Activated CD4-positive, alpha-beta T cell treated with anti-CD3 and anti-CD28 coated beads for 48 hours (primary cell): ENCODE measurements at regions not wholly inside any gene's neighbourhood (a gene's known extent, or its start where the extent isn't known, plus 50 kb on each side); places are given as distances from the start of the nearest gene placed in this dataset.

ENCODE experiments used
- DNase-seq: peaks from one replicate; pipeline ENCODE4 v3.0.0-alpha.2; 2020

GRCh38 chr2:62447411-62447810 is 58.6 kb downstream of the TMEM17 start:
- no peak for DNase-seq

GRCh38 chr2:62446491-62446890 is 59.5 kb downstream of the TMEM17 start:
- no peak for DNase-seq

- DNase-seq, result no peak
Observed at GRCh38 chr2:62443886-62444285, 62.1 kb downstream of the TMEM17 start.

- no peak for DNase-seq
Observed at GRCh38 chr2:62443471-62443870, 62.5 kb downstream of the TMEM17 start.

DNA sequence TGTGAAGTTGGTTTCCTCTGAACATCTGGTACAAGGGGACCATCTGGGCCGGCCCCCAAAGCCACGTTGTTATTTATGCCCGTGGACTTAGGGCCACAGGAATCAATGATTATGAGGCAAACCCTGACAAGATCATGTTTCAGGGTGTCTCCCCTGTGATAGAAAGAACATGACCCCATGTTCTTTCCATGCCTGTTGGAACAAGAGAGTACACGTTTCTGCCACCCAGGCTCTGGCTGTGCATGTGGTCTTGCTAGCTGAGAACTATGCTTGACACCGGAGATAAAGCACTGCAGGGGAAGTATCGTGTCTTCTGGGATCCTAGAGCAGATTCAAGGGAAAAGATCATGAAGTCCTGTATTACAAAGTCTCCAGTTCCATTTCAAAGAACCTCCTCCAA is 64.2 kb downstream of the TMEM17 start:
- DNase-seq, result no peak

GRCh38 chr2:62441421-62441820 is 64.6 kb downstream of the TMEM17 start:
- DNase-seq, result no peak

DNA sequence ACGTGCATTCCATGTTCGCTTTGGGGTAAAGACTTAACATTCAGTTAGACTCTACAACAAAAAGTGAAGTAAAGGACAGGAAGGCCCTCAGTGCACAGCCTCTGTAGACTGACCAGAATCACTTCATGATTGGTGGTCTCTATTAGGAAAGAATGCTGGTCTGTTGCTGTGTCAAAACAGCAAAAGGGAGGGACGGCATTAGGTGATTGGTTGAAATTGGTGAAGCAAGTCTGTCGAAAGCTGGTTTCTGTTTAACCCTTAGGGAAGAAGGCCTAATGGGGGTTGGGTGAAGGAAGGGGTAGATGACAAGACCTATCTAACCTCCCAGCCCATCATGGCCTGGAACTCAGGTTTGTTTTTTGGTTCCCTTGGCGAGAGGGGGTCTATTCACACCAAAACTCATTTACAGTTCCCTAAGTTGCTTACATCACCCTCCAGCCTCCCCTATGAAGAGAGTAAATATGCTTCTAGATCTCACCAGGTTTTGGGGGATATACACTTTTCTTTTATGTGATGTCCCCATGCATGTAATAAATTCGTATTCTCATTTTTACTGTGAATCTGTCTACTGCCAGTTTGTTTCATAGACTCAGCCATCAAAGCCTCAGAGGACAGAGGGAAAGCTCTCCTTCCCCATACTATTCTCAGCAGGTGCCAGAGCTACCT is 65.6 kb downstream of the TMEM17 start:
- DNase-seq, result no peak

GRCh38 chr2:62439425-62439824 is 66.6 kb downstream of the TMEM17 start:
- no peak for DNase-seq

DNA sequence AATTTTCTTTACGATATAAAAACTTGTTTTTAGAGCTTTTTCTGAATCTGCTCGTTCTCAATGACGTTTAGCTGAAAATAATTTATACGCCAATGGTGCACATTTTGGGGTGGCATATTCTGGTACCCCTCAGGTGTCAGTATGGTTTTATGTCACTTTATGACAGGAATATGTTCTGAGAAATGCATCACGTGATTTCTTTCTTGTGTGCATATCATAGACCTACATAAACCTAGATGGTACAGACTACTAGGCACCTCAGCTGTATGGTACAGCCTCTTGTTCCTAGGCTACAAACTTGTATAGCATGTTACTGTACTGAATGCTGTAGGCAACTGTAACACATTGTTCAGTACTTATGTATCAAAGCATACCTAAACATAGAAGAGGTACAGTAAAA is 68.2 kb downstream of the TMEM17 start:
- no peak for DNase-seq

- DNase-seq, result no peak
Observed at GRCh38 chr2:62435720-62436119, 70.3 kb downstream of the TMEM17 start.

DNA sequence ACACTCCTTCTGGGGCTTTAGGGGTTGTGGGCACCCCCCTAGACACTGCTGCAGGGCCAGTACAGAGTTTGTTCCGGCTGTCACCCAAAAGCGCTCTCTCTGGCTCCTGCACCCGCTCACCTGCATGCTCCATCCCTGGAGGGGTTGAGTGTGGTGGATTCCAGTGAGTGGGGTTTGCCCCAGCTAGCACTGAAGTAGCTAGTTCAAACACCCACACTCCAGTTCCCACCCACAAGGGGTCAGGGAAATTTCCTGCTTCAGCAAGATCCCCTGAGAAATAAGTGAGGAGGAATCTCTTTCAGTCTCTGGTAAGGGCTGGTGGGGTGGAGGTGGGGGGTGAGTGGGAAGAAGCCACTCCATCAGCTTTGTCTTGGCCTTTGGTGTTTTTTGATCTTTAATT is 73.6 kb downstream of the TMEM17 start:
- no peak for DNase-seq

GRCh38 chr2:62431512-62431911 is 74.5 kb downstream of the TMEM17 start:
- DNase-seq, result no peak

GRCh38 chr2:62430146-62430545 is 75.8 kb downstream of the TMEM17 start:
- no peak for DNase-seq

DNA sequence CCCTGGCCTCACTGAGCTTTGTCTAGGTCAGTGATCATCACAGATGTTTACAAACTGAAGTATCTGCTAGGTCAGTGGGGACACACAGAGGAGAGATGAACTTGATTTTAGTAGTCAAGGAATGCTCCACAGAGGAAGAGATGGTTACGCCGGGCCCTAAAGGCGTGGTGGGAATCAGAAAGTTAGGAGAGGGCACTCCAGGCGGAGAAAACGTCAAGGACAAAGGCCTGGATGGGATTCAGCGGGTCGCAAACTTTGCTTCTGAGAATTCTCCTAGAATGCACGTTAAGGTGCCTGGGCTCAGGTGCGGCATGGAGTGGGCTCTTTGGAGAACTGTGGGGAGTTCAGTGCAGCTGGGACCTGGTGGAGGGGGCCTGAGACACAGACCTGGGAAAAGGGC is 78.8 kb downstream of the TMEM17 start:
- no peak for DNase-seq

DNA sequence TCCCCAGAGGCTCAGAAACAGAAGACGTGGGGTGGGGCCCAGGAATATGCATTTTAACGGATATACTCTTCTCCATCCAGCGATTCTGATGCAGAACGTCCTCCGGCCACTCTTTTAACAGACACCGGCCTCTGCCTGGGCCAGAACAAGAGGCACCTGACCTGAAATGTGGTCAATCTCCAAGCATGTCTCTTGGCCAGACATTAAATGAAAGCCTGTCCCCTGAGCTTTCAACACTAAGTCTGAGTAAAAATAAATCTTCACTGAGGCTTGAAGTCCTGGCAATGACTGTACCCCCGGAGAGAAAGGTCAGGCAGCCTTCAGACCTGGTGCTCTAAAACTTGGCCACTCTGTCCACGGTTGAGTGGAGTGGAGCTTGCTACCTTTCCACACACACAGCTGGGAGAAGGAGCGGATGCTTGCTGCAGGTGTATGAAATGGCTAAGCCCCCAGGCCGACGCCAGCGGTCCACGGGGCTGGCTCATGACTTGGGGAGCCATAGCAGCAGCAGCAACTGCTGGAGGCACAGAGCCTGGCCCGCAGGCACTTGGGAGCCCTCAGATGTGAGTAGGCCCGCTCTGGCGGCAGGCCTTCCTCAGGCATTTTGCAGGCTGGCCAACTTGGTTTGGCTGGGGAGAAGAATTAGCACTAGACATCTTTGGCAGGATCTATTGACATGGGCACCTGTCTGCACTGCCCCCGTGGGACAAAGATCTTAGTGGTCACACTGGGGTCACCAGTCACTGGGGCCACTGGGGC is 79.7 kb downstream of the TMEM17 start:
- no peak for DNase-seq

DNA sequence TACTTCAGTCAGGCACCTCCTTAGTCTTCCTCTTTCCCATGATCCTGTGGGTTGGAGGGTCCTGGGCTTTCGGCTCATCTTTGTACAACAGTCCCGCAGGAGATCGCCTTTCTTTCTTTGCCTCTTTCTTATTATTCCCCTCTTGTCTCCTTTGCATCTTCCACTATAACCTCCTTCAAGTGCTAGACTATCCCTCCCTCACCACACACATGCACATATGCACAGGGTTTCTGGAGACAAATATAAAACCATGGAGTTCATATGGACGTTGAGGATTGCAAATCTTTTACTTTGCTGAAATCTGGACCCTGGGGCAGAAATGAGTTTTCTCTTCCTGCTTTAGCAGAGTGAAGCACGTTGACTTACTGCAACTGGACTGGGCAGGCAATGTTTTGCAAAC is 80.3 kb downstream of the TMEM17 start:
- no peak for DNase-seq

- DNase-seq, result no peak
Observed at GRCh38 chr2:62424899-62425298, 81.1 kb downstream of the TMEM17 start.

DNA sequence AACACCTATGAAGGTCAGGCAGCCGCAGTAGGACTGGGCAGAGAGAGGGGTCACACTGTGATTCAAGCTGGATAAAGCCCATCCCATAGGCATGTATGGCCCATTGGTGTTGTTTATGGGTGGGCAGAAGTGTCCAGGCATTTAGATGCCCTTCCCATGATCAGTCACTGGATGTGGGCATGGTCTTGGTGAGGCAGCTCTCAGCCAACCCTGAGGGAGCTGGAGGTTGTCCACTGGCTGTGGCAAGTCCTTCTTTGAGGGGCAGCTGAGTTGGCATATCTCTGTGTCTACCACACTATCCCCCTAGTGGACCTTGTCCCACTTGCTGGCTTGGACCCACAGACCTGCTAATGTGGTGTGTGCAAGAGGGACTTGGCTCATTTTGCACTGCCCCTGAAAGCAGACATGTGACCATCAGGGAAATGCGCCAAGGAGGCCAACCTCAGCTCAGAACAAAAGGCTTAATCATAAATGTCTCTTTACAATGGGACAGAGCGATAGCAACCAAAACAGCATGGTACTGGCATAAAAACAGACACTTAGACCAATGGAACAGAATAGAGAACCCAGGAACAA is 82.0 kb downstream of the TMEM17 start:
- no peak for DNase-seq

- no peak for DNase-seq
Observed at GRCh38 chr2:62423235-62423634, 82.8 kb downstream of the TMEM17 start.

- no peak for DNase-seq
Observed at GRCh38 chr2:62415518-62415917, 90.5 kb downstream of the TMEM17 start.

- DNase-seq, result no peak
Observed at GRCh38 chr2:62415019-62415431, 91.0 kb downstream of the TMEM17 start.

DNA sequence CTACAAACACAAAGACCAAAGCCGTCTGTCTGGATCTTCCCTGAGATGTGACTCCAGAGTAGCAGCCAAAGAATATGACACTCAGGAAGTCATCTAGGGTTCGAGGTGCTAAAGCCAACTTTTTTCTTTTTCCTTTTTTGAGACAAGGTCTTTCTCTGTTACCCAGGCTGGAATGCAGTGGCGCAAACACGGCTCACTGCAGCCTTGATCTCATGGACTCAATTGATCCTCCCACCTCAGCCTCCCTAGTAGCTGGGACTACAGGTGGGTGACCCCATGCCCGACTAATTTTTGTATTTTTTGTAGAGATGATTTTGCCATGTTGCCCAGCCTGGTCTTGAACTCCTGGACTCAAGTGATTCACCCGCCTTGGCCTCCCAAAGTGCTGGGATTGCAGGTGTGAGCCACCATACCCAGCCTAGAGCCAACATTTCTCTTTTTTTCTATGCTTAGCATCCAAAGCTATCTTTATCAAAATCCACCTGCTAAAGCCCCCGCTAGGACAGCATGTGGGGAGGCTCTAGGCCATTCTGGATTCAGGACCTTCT is 92.8 kb downstream of the TMEM17 start:
- DNase-seq, result no peak

- DNase-seq, result no peak
Observed at GRCh38 chr2:62412347-62412742, 93.7 kb downstream of the TMEM17 start.

DNA sequence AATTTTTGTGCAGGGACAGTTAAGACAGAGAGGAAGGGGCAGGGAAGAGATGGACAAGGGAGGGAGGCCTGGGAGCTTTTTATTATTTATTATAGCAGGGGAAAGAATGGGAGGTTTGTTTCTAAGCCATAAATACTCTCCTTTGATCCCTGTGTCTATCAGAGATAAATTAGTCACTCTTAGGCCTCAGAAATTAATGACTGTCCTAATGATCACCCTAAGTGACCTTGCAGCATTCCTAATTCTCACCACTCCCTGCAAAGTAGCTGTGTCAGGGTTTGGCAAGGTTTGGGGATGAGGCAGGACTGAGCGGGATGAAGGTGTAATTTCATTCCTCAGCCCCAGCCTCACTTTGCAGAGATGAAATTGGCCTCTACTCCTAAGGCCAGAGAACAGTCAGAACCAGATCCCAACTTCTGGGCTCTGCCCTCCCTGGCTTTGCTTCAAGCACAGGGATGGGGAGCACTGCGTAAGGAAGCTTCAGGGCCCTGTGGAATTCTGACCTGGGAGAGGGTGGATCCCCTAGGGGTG is 95.0 kb downstream of the TMEM17 start:
- DNase-seq, result no peak
